Psoas muscle (tissue), 7 donors: ENCODE measurements at regions not wholly inside any gene's neighbourhood (a gene's known extent, or its start where the extent isn't known, plus 50 kb on each side); places are given as distances from the start of the nearest gene placed in this dataset.

Source experiments
- ATAC-seq, 4 donors: fragments of 200-7000 bp; cut with Tn5 transposase; one replicate each; pipeline ENCODE4 v1.9.1; 2020; ENCODE audit warnings: moderate library complexity in 3 of 4, mild to moderate bottlenecking in 2 of 4
- DNase-seq, 2 donors: peaks; one replicate each; pipeline ENCODE4 v3.0.0-alpha.2; 2020
- H3K27ac ChIP-seq: fragments of 200-600 bp; one replicate; pipeline ENCODE4 v1.8.0; 2022
- H3K27me3 ChIP-seq, 3 donors: fragments of 200-600 bp in 1 of 3; one replicate each; pipeline versions ENCODE4 v1.6.1 to v1.8.0; 2013 to 2022; ENCODE audit warnings: low read length in 2 of 3, mild to moderate bottlenecking in 2 of 3, moderate library complexity in 1 of 3; ENCODE audit not compliant: insufficient read depth in 3 of 3
- H3K36me3 ChIP-seq, 2 donors: fragments of 200-600 bp in 1 of 2; one replicate each; pipeline versions ENCODE4 v1.6.1 to v1.8.0; 2013 to 2022; ENCODE audit warnings: low read depth in 1 of 2, mild to moderate bottlenecking in 1 of 2, moderate library complexity in 1 of 2; ENCODE audit not compliant: insufficient read depth in 1 of 2
- H3K4me1 ChIP-seq: fragments of 200-600 bp; one replicate; pipeline ENCODE4 v1.8.0; 2022
- H3K4me3 ChIP-seq: fragments of 200-600 bp; one replicate; pipeline ENCODE4 v1.8.0; 2022; ENCODE audit warnings: mild to moderate bottlenecking
- H3K9me3 ChIP-seq: fragments of 200-600 bp; one replicate; pipeline ENCODE4 v1.8.0; 2022
- WGBS, 3 donors: extraction: QIAGEN DNeasy Blood & Tissue Kit; methylation state at CpG; one replicate each; pipeline versions ENCODE4 v1.1.6 to v1.1.7; 2013; 5-methylcytosine and 5-hydroxymethylcytosine counted together
- intact Hi-C, 2 donors: fragments of 100-400 bp; cut with DNase I; formaldehyde crosslinking; loops; one replicate each; pipeline versions ENCODE4 v1.11.0 to v1.14.2; 2022
- TF ChIP-seq, protein P1 (sequence below): fragments of 200-600 bp; IDR thresholded peaks from one replicate; pipeline ENCODE4 v1.8.0; 2022; ENCODE audit warnings: antibody characterized with exemption
- donor health status: healthy with polysubstance abuse.
- donor health status: DM: no; HTN: no; CAD: no; lungs with moderate emphysema.
- donor health status: Bipolar disorder and iron deficiency.
- donor health status: healthy.
- donor health status: DM: yes; HTN: yes; CAD: no.
- donor health status: DM: no; HTN: no; CAD: no.
- donor health status: DM: yes; HTN: yes; CAD: no.

- no peaks in the 10 kb centered on the region for H3K27me3 ChIP-seq
- no peak overlapping the region for H3K27ac ChIP-seq
- intact Hi-C loops = no loop called here
- H3K4me3 ChIP-seq = no peak overlapping the region
- no peak for ATAC-seq
- H3K4me1 ChIP-seq = no peaks in the 10 kb centered on the region
- TF ChIP-seq, protein P1, sequence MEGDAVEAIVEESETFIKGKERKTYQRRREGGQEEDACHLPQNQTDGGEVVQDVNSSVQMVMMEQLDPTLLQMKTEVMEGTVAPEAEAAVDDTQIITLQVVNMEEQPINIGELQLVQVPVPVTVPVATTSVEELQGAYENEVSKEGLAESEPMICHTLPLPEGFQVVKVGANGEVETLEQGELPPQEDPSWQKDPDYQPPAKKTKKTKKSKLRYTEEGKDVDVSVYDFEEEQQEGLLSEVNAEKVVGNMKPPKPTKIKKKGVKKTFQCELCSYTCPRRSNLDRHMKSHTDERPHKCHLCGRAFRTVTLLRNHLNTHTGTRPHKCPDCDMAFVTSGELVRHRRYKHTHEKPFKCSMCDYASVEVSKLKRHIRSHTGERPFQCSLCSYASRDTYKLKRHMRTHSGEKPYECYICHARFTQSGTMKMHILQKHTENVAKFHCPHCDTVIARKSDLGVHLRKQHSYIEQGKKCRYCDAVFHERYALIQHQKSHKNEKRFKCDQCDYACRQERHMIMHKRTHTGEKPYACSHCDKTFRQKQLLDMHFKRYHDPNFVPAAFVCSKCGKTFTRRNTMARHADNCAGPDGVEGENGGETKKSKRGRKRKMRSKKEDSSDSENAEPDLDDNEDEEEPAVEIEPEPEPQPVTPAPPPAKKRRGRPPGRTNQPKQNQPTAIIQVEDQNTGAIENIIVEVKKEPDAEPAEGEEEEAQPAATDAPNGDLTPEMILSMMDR = no peak
- WGBS, 3 donors = 59 to 69% (median 68%) methylated on average over 2 of the region's 2 CpGs
- H3K36me3 ChIP-seq = no peaks in the 10 kb centered on the region
- DNase-seq = no peak
- peaks cover 4% of the 10 kb centered on the region for H3K9me3 ChIP-seq
Observed at GRCh38 chr3:153350420-153350819, 188.4 kb downstream of the RAP2B start.

DNA sequence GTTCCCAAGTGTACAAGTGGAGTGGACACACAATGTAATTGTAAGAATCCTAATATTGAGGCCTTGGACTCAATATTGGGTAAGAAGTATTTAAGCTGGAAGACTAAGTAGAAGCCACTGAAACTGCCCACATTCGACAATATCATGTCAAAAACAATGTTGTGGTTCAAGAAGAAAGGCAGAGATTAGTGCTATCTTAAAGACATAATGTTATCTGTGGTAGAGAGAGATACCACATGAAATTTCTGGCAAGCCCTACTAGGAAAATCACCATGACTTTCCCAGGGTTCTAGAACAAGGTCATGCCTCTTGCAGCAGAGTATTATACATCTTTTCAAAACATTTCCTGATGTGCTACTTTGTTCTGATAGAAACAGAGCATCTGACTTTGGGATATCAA is 192.6 kb downstream of the RAP2B start:
- WGBS, 3 donors = 63 to 82% (median 70%) methylated on average over 1 of the region's 1 CpG
- TF ChIP-seq, protein P1 = no peak
- Histone ChIP-seq H3K27me3 (no peaks in the 10 kb centered on the region), H3K27ac (no peak overlapping the region), H3K4me3 (no peak overlapping the region), H3K36me3 (no peaks in the 10 kb centered on the region), H3K4me1 (no peaks in the 10 kb centered on the region), H3K9me3 (no peaks in the 10 kb centered on the region)
- ATAC-seq = no peak
- intact Hi-C loops = no loop called here
- no peak for DNase-seq

GRCh38 chr3:153355559-153355958 is 193.5 kb downstream of the RAP2B start:
- no peak for ATAC-seq
- TF ChIP-seq, protein P1 = no peak

GRCh38 chr3:153356908-153357307 is 194.9 kb downstream of the RAP2B start:
- Histone ChIP-seq H3K27me3 (no peaks in the 10 kb centered on the region), H3K4me3 (no peak overlapping the region), H3K4me1 (no peaks in the 10 kb centered on the region), H3K9me3 (no peaks in the 10 kb centered on the region), H3K27ac (no peak overlapping the region), H3K36me3 (no peaks in the 10 kb centered on the region)
- ATAC-seq (no peak), DNase-seq (no peak)
- 39 to 59% (median 52%) methylated on average over 2 of the region's 2 CpGs for WGBS, 3 donors
- TF ChIP-seq, protein P1 = no peak
- intact Hi-C loops = no loop called here

More at GRCh38 chr3:153355559-153355958, 193.5 kb downstream of the RAP2B start:
- Histone ChIP-seq H3K36me3 (no peaks in the 10 kb centered on the region), H3K4me3 (no peak overlapping the region), H3K4me1 (no peaks in the 10 kb centered on the region), H3K27me3 (no peaks in the 10 kb centered on the region), H3K27ac (no peak overlapping the region), H3K9me3 (no peaks in the 10 kb centered on the region)
- intact Hi-C loops = no loop called here
- 79 to 86% (median 81%) methylated on average over 1 of the region's 1 CpG for WGBS, 3 donors
- DNase-seq = no peak

DNA sequence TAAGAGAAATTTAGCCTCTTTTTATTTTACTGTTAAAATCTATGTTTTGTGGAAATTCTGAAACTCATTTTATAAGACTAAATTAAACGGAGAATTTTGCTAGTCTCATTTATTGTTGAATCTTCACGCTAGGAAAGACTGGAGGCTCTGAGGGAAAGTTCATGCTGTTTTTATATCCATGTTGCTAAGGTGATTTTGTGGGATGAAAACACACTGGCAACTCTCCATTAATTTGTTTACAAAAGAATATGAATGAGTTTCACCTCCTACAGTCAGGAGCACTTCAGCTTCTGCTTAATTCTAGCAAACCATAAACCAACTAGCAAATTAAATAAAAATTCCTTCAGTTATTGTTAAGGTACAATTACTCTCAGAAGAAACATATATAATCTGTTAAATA is 195.4 kb downstream of the RAP2B start:
- H3K4me1 ChIP-seq = no peaks in the 10 kb centered on the region
- TF ChIP-seq, protein P1 = no peak
- H3K36me3 ChIP-seq = no peaks in the 10 kb centered on the region
- H3K9me3 ChIP-seq = no peaks in the 10 kb centered on the region
- no peak overlapping the region for H3K27ac ChIP-seq
- 68 to 76% (median 75%) methylated on average over 2 of the region's 2 CpGs for WGBS, 3 donors
- DNase-seq (no peak), ATAC-seq (no peak)
- H3K4me3 ChIP-seq = no peak overlapping the region
- intact Hi-C loops = no loop called here
- H3K27me3 ChIP-seq = no peaks in the 10 kb centered on the region
